ENCODE measurements at regions not wholly inside any gene's neighbourhood (a gene's known extent, or its start where the extent isn't known, plus 50 kb on each side); places are given as distances from the start of the nearest gene placed in this dataset.

DNA sequence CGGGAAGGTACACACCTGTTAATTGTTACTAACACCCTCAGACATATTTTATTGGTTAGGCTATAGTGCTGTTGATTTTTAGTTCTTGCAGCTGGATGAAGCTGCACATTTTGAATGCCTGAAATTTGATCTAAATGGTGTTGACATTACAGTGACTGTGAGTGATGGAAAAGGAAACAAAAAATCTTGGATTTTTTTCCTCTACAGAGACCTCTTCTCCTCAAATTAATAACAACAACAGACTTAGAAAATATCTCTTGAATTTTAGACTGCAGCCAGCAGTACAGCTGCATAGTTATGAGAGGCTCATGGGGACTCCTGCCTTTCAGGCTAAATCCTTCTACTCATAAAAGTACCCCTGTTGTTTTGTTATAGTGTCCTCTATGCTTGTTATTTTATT lies 500.5 kb upstream of the SPRY2 start:
- H3K36me3 ChIP-seq (ENCODE audit: control insufficient read depth, insufficient read depth, low read length): no peaks in the 10 kb centered on the region
- H2AFZ ChIP-seq: no peak overlapping the region
- H3K79me2 ChIP-seq: no peaks in the 10 kb centered on the region
- no peaks in the 10 kb centered on the region for H3K9me3 ChIP-seq (ENCODE audit: control insufficient read depth, low read length)
- no peak overlapping the region for H3K4me2 ChIP-seq (ENCODE audit: low read length)
- H3K9ac ChIP-seq: no peak overlapping the region
- H3K27ac ChIP-seq: no peak overlapping the region
- H3K4me3 ChIP-seq (ENCODE audit: low read depth, low read length): no peak overlapping the region
- no peaks in the 10 kb centered on the region for H3K4me1 ChIP-seq
- H3K27me3 ChIP-seq (ENCODE audit: control insufficient read depth, insufficient read depth, low read length): no peaks in the 10 kb centered on the region
- TF ChIP-seq, protein P1, sequence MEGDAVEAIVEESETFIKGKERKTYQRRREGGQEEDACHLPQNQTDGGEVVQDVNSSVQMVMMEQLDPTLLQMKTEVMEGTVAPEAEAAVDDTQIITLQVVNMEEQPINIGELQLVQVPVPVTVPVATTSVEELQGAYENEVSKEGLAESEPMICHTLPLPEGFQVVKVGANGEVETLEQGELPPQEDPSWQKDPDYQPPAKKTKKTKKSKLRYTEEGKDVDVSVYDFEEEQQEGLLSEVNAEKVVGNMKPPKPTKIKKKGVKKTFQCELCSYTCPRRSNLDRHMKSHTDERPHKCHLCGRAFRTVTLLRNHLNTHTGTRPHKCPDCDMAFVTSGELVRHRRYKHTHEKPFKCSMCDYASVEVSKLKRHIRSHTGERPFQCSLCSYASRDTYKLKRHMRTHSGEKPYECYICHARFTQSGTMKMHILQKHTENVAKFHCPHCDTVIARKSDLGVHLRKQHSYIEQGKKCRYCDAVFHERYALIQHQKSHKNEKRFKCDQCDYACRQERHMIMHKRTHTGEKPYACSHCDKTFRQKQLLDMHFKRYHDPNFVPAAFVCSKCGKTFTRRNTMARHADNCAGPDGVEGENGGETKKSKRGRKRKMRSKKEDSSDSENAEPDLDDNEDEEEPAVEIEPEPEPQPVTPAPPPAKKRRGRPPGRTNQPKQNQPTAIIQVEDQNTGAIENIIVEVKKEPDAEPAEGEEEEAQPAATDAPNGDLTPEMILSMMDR (IDR thresholded peaks at IDR 0.05): no peak

DNA sequence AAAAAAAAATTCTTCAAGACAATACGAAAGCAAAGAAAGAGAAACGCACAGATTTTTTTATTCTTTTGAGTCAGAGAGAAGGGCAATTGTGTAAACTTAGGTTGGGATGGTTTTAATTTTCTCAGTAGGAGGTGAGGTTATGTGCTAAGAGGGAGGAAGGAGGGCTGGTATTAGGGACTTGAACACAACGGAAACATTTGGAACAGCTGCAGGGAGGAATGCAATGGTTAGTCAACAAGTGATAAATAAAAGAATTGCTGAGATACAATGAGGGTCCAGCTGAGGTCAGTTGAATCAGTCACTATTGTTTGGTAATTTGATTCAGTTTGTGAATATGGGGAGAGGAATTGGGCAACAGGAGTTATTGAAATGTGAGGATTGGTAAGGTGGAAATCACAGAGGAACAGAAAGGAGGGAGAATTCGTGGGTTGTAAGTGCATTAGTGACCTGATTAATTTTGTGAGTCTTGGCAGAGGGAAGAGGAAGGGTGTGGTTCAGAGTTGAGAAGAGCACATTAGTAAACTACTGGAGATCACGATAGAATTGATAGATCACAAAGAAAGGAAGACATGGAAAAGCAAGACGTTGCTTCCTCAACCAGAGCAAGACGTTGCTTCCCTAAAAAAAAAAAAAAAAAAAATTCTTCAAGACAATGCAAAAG lies 499.5 kb upstream of the SPRY2 start:
- Histone ChIP-seq H3K4me3 (ENCODE audit: low read depth, low read length) (no peak overlapping the region), H3K4me1 (no peaks in the 10 kb centered on the region), H3K27me3 (ENCODE audit: control insufficient read depth, insufficient read depth, low read length) (no peaks in the 10 kb centered on the region), H3K9me3 (ENCODE audit: control insufficient read depth, low read length) (no peaks in the 10 kb centered on the region), H3K36me3 (ENCODE audit: control insufficient read depth, insufficient read depth, low read length) (no peaks in the 10 kb centered on the region), H3K9ac (no peak overlapping the region), H3K79me2 (no peaks in the 10 kb centered on the region), H2AFZ (no peak overlapping the region), H3K27ac (no peak overlapping the region), H3K4me2 (ENCODE audit: low read length) (no peak overlapping the region)
- TF ChIP-seq, protein P1 (IDR thresholded peaks at IDR 0.05): no peak

DNA sequence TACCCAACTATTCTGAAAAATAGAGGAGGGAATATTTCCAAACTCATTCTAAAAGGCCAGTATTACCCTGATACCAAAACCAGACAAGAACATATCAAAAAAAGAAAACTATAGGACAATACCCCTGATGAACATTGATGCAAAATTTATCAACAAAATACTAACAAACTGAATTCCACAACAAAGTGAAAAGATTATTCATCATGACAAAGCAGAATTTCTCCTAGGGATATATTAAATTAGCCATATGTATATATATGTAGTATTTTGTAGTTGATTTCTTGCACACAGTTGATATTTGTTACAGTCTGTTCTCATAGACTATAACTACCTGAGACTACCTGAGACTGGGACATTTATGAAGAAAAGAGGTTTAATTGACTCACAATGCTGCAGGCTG lies 495.0 kb upstream of the SPRY2 start:
- Histone ChIP-seq H3K4me1 (no peaks in the 10 kb centered on the region), H3K9me3 (ENCODE audit: control insufficient read depth, low read length) (no peaks in the 10 kb centered on the region), H3K27me3 (ENCODE audit: control insufficient read depth, insufficient read depth, low read length) (no peaks in the 10 kb centered on the region), H3K27ac (no peak overlapping the region), H3K9ac (no peak overlapping the region), H3K79me2 (no peaks in the 10 kb centered on the region), H3K4me2 (ENCODE audit: low read length) (no peak overlapping the region), H2AFZ (no peak overlapping the region), H3K36me3 (ENCODE audit: control insufficient read depth, insufficient read depth, low read length) (no peaks in the 10 kb centered on the region), H3K4me3 (ENCODE audit: low read depth, low read length) (no peak overlapping the region)
- TF ChIP-seq, protein P1 (IDR thresholded peaks at IDR 0.05): no peak

DNA sequence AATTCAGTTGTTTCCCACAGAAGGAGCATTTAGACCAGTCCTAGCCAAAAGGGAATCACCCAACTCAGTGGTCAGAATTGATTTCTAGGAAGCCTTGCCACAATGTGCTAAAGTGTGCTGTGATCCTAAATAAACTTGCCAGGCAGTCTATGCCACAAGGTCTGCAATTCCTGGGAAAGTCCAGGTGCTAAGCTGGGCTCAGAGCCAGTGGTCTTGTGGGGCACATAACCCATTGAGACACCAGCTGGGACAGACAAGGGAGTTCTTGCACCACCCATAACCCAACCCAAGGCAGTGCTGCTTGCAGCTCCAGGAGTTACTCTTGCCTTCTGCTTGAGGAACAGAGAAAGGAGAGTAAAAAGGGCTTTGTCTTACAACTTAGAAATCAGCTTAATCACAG lies 489.5 kb upstream of the SPRY2 start:
- Histone ChIP-seq H2AFZ (no peak overlapping the region), H3K79me2 (no peaks in the 10 kb centered on the region), H3K9ac (no peak overlapping the region), H3K4me2 (ENCODE audit: low read length) (no peak overlapping the region), H3K4me3 (ENCODE audit: low read depth, low read length) (no peak overlapping the region), H3K36me3 (ENCODE audit: control insufficient read depth, insufficient read depth, low read length) (no peaks in the 10 kb centered on the region), H3K27me3 (ENCODE audit: control insufficient read depth, insufficient read depth, low read length) (no peaks in the 10 kb centered on the region), H3K4me1 (no peaks in the 10 kb centered on the region), H3K27ac (no peak overlapping the region), H3K9me3 (ENCODE audit: control insufficient read depth, low read length) (no peaks in the 10 kb centered on the region)
- TF ChIP-seq, protein P1 (IDR thresholded peaks at IDR 0.05): no peak

DNA sequence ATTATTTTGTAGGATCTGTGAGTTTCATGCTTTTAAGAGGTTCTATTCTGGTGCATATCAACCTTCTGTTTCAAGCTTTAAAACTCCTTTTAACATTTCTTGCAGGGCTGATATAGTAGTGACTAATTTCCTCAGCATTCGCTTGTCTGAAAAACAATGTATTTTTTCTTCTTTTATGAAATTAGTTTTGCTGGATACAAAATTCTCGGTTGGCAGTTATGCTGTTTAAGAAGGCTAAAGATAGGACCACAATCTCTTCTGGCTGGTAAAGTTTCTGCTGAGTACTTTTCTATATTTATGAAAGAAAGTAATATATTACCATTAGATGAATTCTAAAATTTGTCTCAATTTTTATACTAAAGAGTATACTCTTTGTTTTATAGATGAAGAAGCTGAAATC lies 487.8 kb upstream of the SPRY2 start:
- H3K27me3 ChIP-seq (ENCODE audit: control insufficient read depth, insufficient read depth, low read length): no peaks in the 10 kb centered on the region
- no peaks in the 10 kb centered on the region for H3K9me3 ChIP-seq (ENCODE audit: control insufficient read depth, low read length)
- no peak overlapping the region for H3K27ac ChIP-seq
- H3K36me3 ChIP-seq (ENCODE audit: control insufficient read depth, insufficient read depth, low read length): no peaks in the 10 kb centered on the region
- no peak overlapping the region for H3K4me2 ChIP-seq (ENCODE audit: low read length)
- no peak overlapping the region for H3K4me3 ChIP-seq (ENCODE audit: low read depth, low read length)
- H3K9ac ChIP-seq: no peak overlapping the region
- H2AFZ ChIP-seq: no peak overlapping the region
- no peaks in the 10 kb centered on the region for H3K4me1 ChIP-seq
- no peaks in the 10 kb centered on the region for H3K79me2 ChIP-seq
- TF ChIP-seq, protein P1 (IDR thresholded peaks at IDR 0.05): no peak
